Testis (tissue), 2 donors: ENCODE measurements at regions not wholly inside any gene's neighbourhood (a gene's known extent, or its start where the extent isn't known, plus 50 kb on each side); places are given as distances from the start of the nearest gene placed in this dataset.

Experiments used
- CTCF ChIP-seq, 3 experiments: fragments of 450-650 bp in 2 of 3; fragments of 200-600 bp in 1 of 3; sonication (generic) in 1 of 3; IDR thresholded peaks; one replicate each; pipeline ENCODE4 v1.5.1; 2016 to 2019; ENCODE audit warnings: antibody characterized with exemption in 3 of 3, mild to moderate bottlenecking in 2 of 3, moderate library complexity in 1 of 3
- POLR2A ChIP-seq: fragments of 450-650 bp; IDR thresholded peaks from one replicate; pipeline ENCODE4 v1.6.1; 2017; ENCODE audit warnings: antibody characterized with exemption, mild to moderate bottlenecking, moderate library complexity

GRCh38 chr13:85381082-85381481 lies 418.1 kb downstream of the SLITRK6 start:
- TF ChIP-seq POLR2A (no peak), CTCF (IDR thresholded peaks at IDR 0.05) (no peak)
